Prostate gland (tissue), 2 donors: ENCODE measurements at regions not wholly inside any gene's neighbourhood (a gene's known extent, or its start where the extent isn't known, plus 50 kb on each side); places are given as distances from the start of the nearest gene placed in this dataset.

Experiments used
- CTCF ChIP-seq, 4 experiments: fragments of 200-600 bp in 2 of 4; fragments of 450-650 bp in 2 of 4; sonication (generic) in 2 of 4; IDR thresholded peaks; 1 replicate in 3 of 4; 2 replicates in 1 of 4; pipeline ENCODE4 v1.5.1; 2016 to 2019; ENCODE audit warnings: antibody characterized with exemption in 4 of 4, mild to moderate bottlenecking in 2 of 4, moderate library complexity in 2 of 4
- POLR2A ChIP-seq: fragments of 450-650 bp; IDR thresholded peaks from one replicate; pipeline ENCODE4 v1.6.1; 2016; ENCODE audit warnings: antibody characterized with exemption, mild to moderate bottlenecking

GRCh38 chr18:71630696-71631095 is 913.4 kb downstream of the CBLN2 start:
- TF ChIP-seq CTCF (IDR thresholded peaks at IDR 0.05): no peak
- no peak for TF ChIP-seq POLR2A
